IMR-90 (cell line): ENCODE measurements at regions not wholly inside any gene's neighbourhood (a gene's known extent, or its start where the extent isn't known, plus 50 kb on each side); places are given as distances from the start of the nearest gene placed in this dataset.
"Not testable (repeated sequence)": the region's sequence is repeated elsewhere in the genome, so short reads cannot be mapped to it uniquely, and the experiment has no call there.

Experiments
- ATAC-seq: fragments of 200-7000 bp; cut with Tn5 transposase; 2 replicates; pipeline ENCODE4 v1.9.1; 2020; ENCODE audit warnings: low read depth, mild to moderate bottlenecking, moderate library complexity
- BruUV-seq: library from RNA; stranded (reverse); fragments of 400-500 nt; replicated peaks from 2 replicates; lab custom pipeline; 2021; lab: Mats Ljungman, UMichigan
- CTCF ChIA-PET: fragments of 300-600 bp; formaldehyde crosslinking; extraction: SDS; loops from one replicate; lab custom pipeline; 2021; ENCODE audit warnings: antibody characterized with exemption; lab: Yijun Ruan, JAX
- POLR2A ChIA-PET: fragments of 300-600 bp; sonication (Branson Sonifier 250); formaldehyde crosslinking; loops from one replicate; lab custom pipeline; 2022; ENCODE audit warnings: antibody characterized with exemption; ENCODE audit not compliant: unreplicated experiment; lab: Charles Lee
- DNase-seq: peaks from one replicate; pipeline ENCODE4 v3.0.0; 2013
- H2AFZ ChIP-seq: replicated peaks from 2 replicates; pipeline ENCODE3; 2013; ENCODE audit warnings: low read length, mild to moderate bottlenecking; ENCODE audit not compliant: poor library complexity
- H2AK5ac ChIP-seq: 2 replicates; pipeline ENCODE4 v1.6.1; 2013; ENCODE audit warnings: low read depth, low read length, inconsistent platforms
- H2AK9ac ChIP-seq: replicated peaks from 2 replicates; pipeline ENCODE3; 2013; ENCODE audit warnings: mild to moderate bottlenecking, low read depth, low read length, moderate library complexity; ENCODE audit not compliant: poor library complexity
- H2BK120ac ChIP-seq: 2 replicates; pipeline ENCODE4 v1.6.1; 2013; ENCODE audit warnings: low read depth, low read length, inconsistent platforms
- H2BK15ac ChIP-seq: 3 replicates; pipeline ENCODE4 v1.6.1; 2013; ENCODE audit warnings: low read depth, low read length, inconsistent platforms
- H2BK20ac ChIP-seq: 2 replicates; pipeline ENCODE4 v1.6.1; 2013; ENCODE audit warnings: low read depth, mild to moderate bottlenecking, inconsistent platforms, low read length, moderate library complexity
- H2BK5ac ChIP-seq: 2 replicates; pipeline ENCODE4 v1.6.1; 2013; ENCODE audit warnings: mild to moderate bottlenecking, low read depth, low read length, inconsistent platforms; ENCODE audit not compliant: poor library complexity, severe bottlenecking
- H3K14ac ChIP-seq: replicated peaks from 2 replicates; pipeline ENCODE4 v1.6.1; 2013; ENCODE audit warnings: low read depth, low read length, inconsistent platforms
- H3K18ac ChIP-seq: 2 replicates; pipeline ENCODE4 v1.6.1; 2013; ENCODE audit warnings: low read depth, low read length, control low read depth
- H3K23ac ChIP-seq: 2 replicates; pipeline ENCODE4 v1.6.1; 2013; ENCODE audit warnings: low read depth, low read length, inconsistent platforms
- H3K27ac ChIP-seq: 2 replicates; pipeline ENCODE4 v1.5.1; 2013; ENCODE audit warnings: mild to moderate bottlenecking, control low read depth, low read length; ENCODE audit not compliant: insufficient read depth
- H3K27me3 ChIP-seq: 2 replicates; pipeline ENCODE4 v1.6.1; 2013; ENCODE audit warnings: low read length; ENCODE audit not compliant: control insufficient read depth, insufficient read depth
- H3K36me3 ChIP-seq: 2 replicates; pipeline ENCODE4 v1.6.1; 2013; ENCODE audit warnings: low read length, mixed read lengths; ENCODE audit not compliant: control insufficient read depth, insufficient read depth
- H3K4ac ChIP-seq: 2 replicates; pipeline ENCODE4 v1.6.1; 2013; ENCODE audit warnings: low read depth, low read length, inconsistent platforms
- H3K4me1 ChIP-seq: 2 replicates; pipeline ENCODE4 v1.6.1; 2013; ENCODE audit warnings: low read length, mixed read lengths; ENCODE audit not compliant: control insufficient read depth, insufficient read depth
- H3K4me2 ChIP-seq: 2 replicates; pipeline ENCODE4 v1.6.1; 2013; ENCODE audit warnings: low read depth, mild to moderate bottlenecking, control low read depth, low read length, moderate library complexity
- H3K4me3 ChIP-seq: 2 replicates; pipeline ENCODE4 v1.5.1; 2013; ENCODE audit warnings: low read depth, mild to moderate bottlenecking, control low read depth, low read length, moderate library complexity; ENCODE audit not compliant: insufficient read depth
- H3K56ac ChIP-seq: 2 replicates; pipeline ENCODE4 v1.6.1; 2013; ENCODE audit warnings: low read length, inconsistent platforms; ENCODE audit not compliant: insufficient read depth; ENCODE audit errors: extremely low read depth
- H3K79me1 ChIP-seq, 2 experiments: 2 replicates each; pipeline ENCODE4 v1.6.1; 2013; ENCODE audit warnings: low read length in 2 of 2, inconsistent platforms in 1 of 2, low read depth in 1 of 2
- H3K9ac ChIP-seq: 2 replicates; pipeline ENCODE4 v1.6.1; 2013; ENCODE audit warnings: low read depth, low read length, control low read depth
- H3K9me1 ChIP-seq: 2 replicates; pipeline ENCODE4 v1.6.1; 2013; ENCODE audit warnings: low read length, inconsistent platforms; ENCODE audit not compliant: insufficient read depth
- H3K9me3 ChIP-seq: 2 replicates; pipeline ENCODE4 v1.6.1; 2013; ENCODE audit warnings: low read length; ENCODE audit not compliant: control insufficient read depth, insufficient read depth
- H4K20me1 ChIP-seq: 2 replicates; pipeline ENCODE4 v1.6.1; 2013; ENCODE audit warnings: low read length, inconsistent platforms; ENCODE audit not compliant: insufficient read depth
- H4K5ac ChIP-seq: 2 replicates; pipeline ENCODE4 v1.6.1; 2013; ENCODE audit warnings: mild to moderate bottlenecking, low read depth, low read length, control low read depth
- H4K8ac ChIP-seq, 2 experiments: 2 replicates each; pipeline ENCODE4 v1.6.1; 2013; ENCODE audit warnings: low read depth in 2 of 2, low read length in 2 of 2, control low read depth in 1 of 2, inconsistent platforms in 1 of 2
- H4K91ac ChIP-seq: 2 replicates; pipeline ENCODE4 v1.6.1; 2013; ENCODE audit warnings: low read depth, low read length, inconsistent platforms; ENCODE audit not compliant: insufficient read depth
- WGBS, 2 experiments: methylation state at CpG; one replicate each; pipeline versions ENCODE4 v1.1.5 to v1.1.7; 2013; ENCODE audit warnings: missing lambda C conversion rate in 2 of 2; ENCODE audit not compliant: insufficient read length in 1 of 2; ENCODE audit errors: extremely low coverage in 2 of 2; 5-methylcytosine and 5-hydroxymethylcytosine counted together
- dilution Hi-C: fragments of 300-500 bp; cut with HindIII; formaldehyde crosslinking; loops from one replicate; pipeline ENCODE4 v1.14.3; 2018; ENCODE audit warnings: low sequenced_read_pairs; ENCODE audit not compliant: unreplicated experiment
- in situ Hi-C: fragments of 300-500 bp; cut with MboI; formaldehyde crosslinking; loops from 3 replicates; pipeline ENCODE4 v1.14.3; 2019; ENCODE audit warnings: low sequenced_read_pairs, inconsistent platforms, mixed read lengths
- intact Hi-C: fragments of 100-400 bp; cut with micrococcal nuclease; formaldehyde crosslinking; loops from 2 replicates; pipeline ENCODE4 v1.10.0; 2022

- H2AK5ac ChIP-seq, H3K9ac ChIP-seq, H3K4ac ChIP-seq, H2BK20ac ChIP-seq, H3K27ac ChIP-seq, H3K36me3 ChIP-seq, H2AFZ ChIP-seq, dilution Hi-C loops, H2AK9ac ChIP-seq, H3K14ac ChIP-seq, POLR2A ChIA-PET, H4K20me1 ChIP-seq, DNase-seq, H3K4me1 ChIP-seq, H4K8ac ChIP-seq, H3K79me1 ChIP-seq, ATAC-seq, H2BK5ac ChIP-seq, BruUV-seq, CTCF ChIA-PET, H2BK15ac ChIP-seq, H3K4me3 ChIP-seq, H2BK120ac ChIP-seq, H3K18ac ChIP-seq, H4K5ac ChIP-seq, H3K9me3 ChIP-seq, H3K23ac ChIP-seq, H3K4me2 ChIP-seq, H4K91ac ChIP-seq, H3K56ac ChIP-seq, H3K9me1 ChIP-seq: not testable (repeated sequence)
- no CpG with 5 or more reads among the region's 7 CpGs for WGBS, 2 experiments
- intact Hi-C loops = loop anchor here (5.0 kb wide), 1 partner anchor 574 kb away; no protein-coding TSS in a partner anchor
- peaks cover 27% of the 10 kb centered on the region for H3K27me3 ChIP-seq
- in situ Hi-C loops = loop anchor here (5.0 to 25.0 kb wide), 3 partner anchors 219 to 1114 kb away; partner anchors contain the start of genes FNDC8 and SLFN12L
Observed at GRCh38 chr17:34423315-34423714, 60.3 kb upstream of the CCL1 start.
